NOMO-1 (cell line): ENCODE measurements at regions not wholly inside any gene's neighbourhood (a gene's known extent, or its start where the extent isn't known, plus 50 kb on each side); places are given as distances from the start of the nearest gene placed in this dataset.
"Not testable (repeated sequence)": the region's sequence is repeated elsewhere in the genome, so short reads cannot be mapped to it uniquely, and the experiment has no call there.

Experiments
- DNase-seq, 2 experiments: peaks; one replicate each; lab custom pipeline; 2025; ENCODE audit not compliant: unreplicated experiment in 2 of 2; lab: John Stamatoyannopoulos, UW

- DNase-seq: no peak
These were observed 422.3 kb upstream of the AKR1E2 start for GRCh38 chr10:4403638-4404252.

GRCh38 chr10:4401080-4401479 lies 424.9 kb upstream of the AKR1E2 start:
- DNase-seq: not testable (repeated sequence)

- no peak for DNase-seq
These were observed 426.5 kb upstream of the AKR1E2 start for GRCh38 chr10:4399556-4399955.

- DNase-seq: no peak
These were observed 427.4 kb upstream of the AKR1E2 start for GRCh38 chr10:4398602-4399001.

- no peak for DNase-seq
These were observed 428.7 kb upstream of the AKR1E2 start for GRCh38 chr10:4397337-4397736.

GRCh38 chr10:4396401-4397283 lies 429.4 kb upstream of the AKR1E2 start:
- no peak for DNase-seq

GRCh38 chr10:4395731-4396130 lies 430.3 kb upstream of the AKR1E2 start:
- no peak for DNase-seq

GRCh38 chr10:4394455-4394854 lies 431.6 kb upstream of the AKR1E2 start:
- DNase-seq: not testable (repeated sequence)

GRCh38 chr10:4391683-4392082 lies 434.3 kb upstream of the AKR1E2 start:
- no peak for DNase-seq

GRCh38 chr10:4390219-4390618 lies 435.8 kb upstream of the AKR1E2 start:
- no peak for DNase-seq

GRCh38 chr10:4385231-4385870 lies 440.7 kb upstream of the AKR1E2 start:
- no peak for DNase-seq

- DNase-seq: no peak
These were observed 441.8 kb upstream of the AKR1E2 start for GRCh38 chr10:4384245-4384644.

- DNase-seq: peak in 1 of 2 experiments; percentile 1
These were observed 442.3 kb upstream of the AKR1E2 start for GRCh38 chr10:4383651-4384098.

GRCh38 chr10:4382811-4383210 lies 443.2 kb upstream of the AKR1E2 start:
- DNase-seq: no peak

- DNase-seq: no peak
These were observed 452.4 kb upstream of the AKR1E2 start for GRCh38 chr10:4373612-4374011.

GRCh38 chr10:4373098-4373497 lies 452.9 kb upstream of the AKR1E2 start:
- no peak for DNase-seq

GRCh38 chr10:4372601-4373000 lies 453.4 kb upstream of the AKR1E2 start:
- peak; percentile 16 to 40 for DNase-seq

- DNase-seq: no peak
These were observed 454.2 kb upstream of the AKR1E2 start for GRCh38 chr10:4371691-4372295.

- DNase-seq: peak in 1 of 2 experiments; percentile 35
These were observed 455.6 kb upstream of the AKR1E2 start for GRCh38 chr10:4370376-4370775.

GRCh38 chr10:4361581-4361980 lies 464.4 kb upstream of the AKR1E2 start:
- DNase-seq: no peak

GRCh38 chr10:4359003-4359402 lies 467.0 kb upstream of the AKR1E2 start:
- no peak for DNase-seq
